KMS-11 (cell line): ENCODE measurements at regions not wholly inside any gene's neighbourhood (a gene's known extent, or its start where the extent isn't known, plus 50 kb on each side); places are given as distances from the start of the nearest gene placed in this dataset.

Experiments
- H2AFZ ChIP-seq: fragments of 200-600 bp; sonication (generic); 2 replicates; pipeline ENCODE4 v1.6.1; 2016; ENCODE audit warnings: antibody characterized with exemption, mixed run types, low read depth
- H3K27ac ChIP-seq: fragments of 200-600 bp; sonication (generic); 2 replicates; pipeline ENCODE4 v1.6.1; 2016; ENCODE audit warnings: mild to moderate bottlenecking, mixed run types
- H3K27me3 ChIP-seq: fragments of 200-600 bp; sonication (generic); 2 replicates; pipeline ENCODE4 v1.6.1; 2017; ENCODE audit warnings: mild to moderate bottlenecking, low read depth, mixed run types, moderate library complexity; ENCODE audit not compliant: insufficient read depth
- H3K36me3 ChIP-seq: fragments of 200-600 bp; sonication (generic); 2 replicates; pipeline ENCODE4 v1.6.1; 2017; ENCODE audit warnings: mild to moderate bottlenecking, mixed run types; ENCODE audit not compliant: insufficient read depth
- H3K4me1 ChIP-seq: fragments of 200-600 bp; sonication (generic); 2 replicates; pipeline ENCODE4 v1.6.1; 2016; ENCODE audit warnings: mild to moderate bottlenecking, low read depth, mixed run types; ENCODE audit not compliant: poor library complexity, severe bottlenecking
- H3K4me2 ChIP-seq: fragments of 200-600 bp; sonication (generic); 2 replicates; pipeline ENCODE4 v1.7.0; 2016; ENCODE audit warnings: mild to moderate bottlenecking, mixed run types
- H3K4me3 ChIP-seq: fragments of 200-600 bp; sonication (generic); IDR thresholded peaks from 2 replicates; pipeline ENCODE4 v1.6.1; 2017; ENCODE audit warnings: low read depth, low read length, mixed read lengths; ENCODE audit not compliant: insufficient read depth
- H3K79me2 ChIP-seq: fragments of 200-600 bp; sonication (generic); 2 replicates; pipeline ENCODE4 v1.6.1; 2016; ENCODE audit warnings: low read depth, mixed run types; ENCODE audit not compliant: insufficient read depth
- H3K9ac ChIP-seq: fragments of 200-600 bp; sonication (generic); 2 replicates; pipeline ENCODE4 v1.6.1; 2016; ENCODE audit warnings: mild to moderate bottlenecking, mixed run types
- H4K20me1 ChIP-seq: fragments of 200-600 bp; sonication (generic); 2 replicates; pipeline ENCODE4 v1.6.1; 2016; ENCODE audit warnings: mild to moderate bottlenecking, mixed run types; ENCODE audit not compliant: insufficient read depth
- TF ChIP-seq, protein P1 (sequence below): fragments of 200-600 bp; sonication (generic); conservative IDR thresholded peaks from 2 replicates; pipeline ENCODE4 v1.6.1; 2017; ENCODE audit warnings: low read depth, mild to moderate bottlenecking, antibody characterized with exemption, low read length, moderate library complexity, mixed read lengths

DNA sequence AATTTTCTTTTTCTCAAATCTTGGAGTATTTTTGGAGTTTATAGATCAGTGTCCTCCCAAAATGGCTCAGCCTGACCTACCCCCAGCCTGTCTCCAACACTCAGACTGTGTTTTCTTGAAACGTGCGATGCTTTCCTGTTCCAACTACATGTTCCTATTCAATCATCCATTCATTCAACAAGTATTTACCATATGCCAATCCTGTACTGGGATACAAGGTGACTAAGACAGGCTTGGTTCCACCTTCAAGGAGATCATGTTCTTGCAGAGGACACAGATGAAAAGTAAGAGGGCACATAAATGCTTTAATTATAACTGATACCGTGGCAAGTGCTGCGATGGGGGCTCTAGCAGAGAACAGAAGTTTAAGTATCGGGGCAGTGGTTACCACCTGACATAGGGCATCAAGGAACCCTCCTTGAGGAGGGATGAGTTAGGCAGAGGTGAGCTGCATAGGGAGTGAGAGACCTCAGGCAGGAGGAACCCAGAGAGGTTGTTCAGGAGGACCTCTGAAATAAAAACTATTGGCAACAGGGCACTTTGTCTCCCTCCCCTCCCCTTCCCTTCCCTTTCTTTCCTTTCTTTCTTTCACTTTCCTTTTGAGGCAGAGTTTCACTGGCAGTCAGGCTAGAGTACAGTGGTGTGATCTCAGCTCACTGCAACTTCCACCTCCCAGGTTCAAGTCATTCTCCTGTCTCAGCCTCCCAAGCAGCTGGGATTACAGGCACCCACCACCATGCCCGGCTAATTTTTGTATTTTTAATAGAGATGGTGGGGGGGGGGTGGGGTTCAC is 469.0 kb downstream of the EPHA4 start:
- no peak overlapping the region for H3K9ac ChIP-seq
- no peaks in the 10 kb centered on the region for H3K79me2 ChIP-seq
- H3K4me3 ChIP-seq, result no peak overlapping the region
- H3K4me2 ChIP-seq, result no peak overlapping the region
- no peaks in the 10 kb centered on the region for H3K27me3 ChIP-seq
- H4K20me1 ChIP-seq, result no peaks in the 10 kb centered on the region
- H3K36me3 ChIP-seq, result no peaks in the 10 kb centered on the region
- TF ChIP-seq, protein P1, sequence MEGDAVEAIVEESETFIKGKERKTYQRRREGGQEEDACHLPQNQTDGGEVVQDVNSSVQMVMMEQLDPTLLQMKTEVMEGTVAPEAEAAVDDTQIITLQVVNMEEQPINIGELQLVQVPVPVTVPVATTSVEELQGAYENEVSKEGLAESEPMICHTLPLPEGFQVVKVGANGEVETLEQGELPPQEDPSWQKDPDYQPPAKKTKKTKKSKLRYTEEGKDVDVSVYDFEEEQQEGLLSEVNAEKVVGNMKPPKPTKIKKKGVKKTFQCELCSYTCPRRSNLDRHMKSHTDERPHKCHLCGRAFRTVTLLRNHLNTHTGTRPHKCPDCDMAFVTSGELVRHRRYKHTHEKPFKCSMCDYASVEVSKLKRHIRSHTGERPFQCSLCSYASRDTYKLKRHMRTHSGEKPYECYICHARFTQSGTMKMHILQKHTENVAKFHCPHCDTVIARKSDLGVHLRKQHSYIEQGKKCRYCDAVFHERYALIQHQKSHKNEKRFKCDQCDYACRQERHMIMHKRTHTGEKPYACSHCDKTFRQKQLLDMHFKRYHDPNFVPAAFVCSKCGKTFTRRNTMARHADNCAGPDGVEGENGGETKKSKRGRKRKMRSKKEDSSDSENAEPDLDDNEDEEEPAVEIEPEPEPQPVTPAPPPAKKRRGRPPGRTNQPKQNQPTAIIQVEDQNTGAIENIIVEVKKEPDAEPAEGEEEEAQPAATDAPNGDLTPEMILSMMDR, result no peak
- no peak overlapping the region for H2AFZ ChIP-seq
- no peak overlapping the region for H3K27ac ChIP-seq
- peaks cover 3% of the 10 kb centered on the region for H3K4me1 ChIP-seq

DNA sequence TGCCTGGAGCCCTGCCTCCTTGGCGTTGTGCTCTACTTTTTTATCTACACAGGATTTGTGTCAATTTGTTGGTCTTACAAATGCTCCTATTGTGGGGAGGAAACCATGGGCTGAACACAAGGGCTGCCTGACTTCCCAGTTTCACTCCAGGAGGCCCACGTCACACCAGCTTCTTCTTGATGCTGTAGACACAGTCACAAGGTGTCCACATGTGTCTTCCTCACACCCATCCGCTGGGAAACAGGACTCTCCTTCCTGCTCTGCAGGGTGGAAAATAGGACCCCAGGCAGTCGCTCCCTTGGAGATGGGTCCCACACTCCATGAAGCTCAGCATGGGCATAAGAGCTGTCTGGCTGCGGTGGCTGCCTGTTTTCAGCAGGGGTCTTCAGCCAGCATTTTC is 468.2 kb downstream of the EPHA4 start:
- no peak overlapping the region for H3K27ac ChIP-seq
- H3K4me2 ChIP-seq, result no peak overlapping the region
- H3K36me3 ChIP-seq, result no peaks in the 10 kb centered on the region
- H3K9ac ChIP-seq, result no peak overlapping the region
- no peak overlapping the region for H3K4me3 ChIP-seq
- H3K27me3 ChIP-seq, result no peaks in the 10 kb centered on the region
- H3K4me1 ChIP-seq, result peaks cover 3% of the 10 kb centered on the region
- TF ChIP-seq, protein P1, result no peak
- no peaks in the 10 kb centered on the region for H4K20me1 ChIP-seq
- no peaks in the 10 kb centered on the region for H3K79me2 ChIP-seq
- no peak overlapping the region for H2AFZ ChIP-seq

DNA sequence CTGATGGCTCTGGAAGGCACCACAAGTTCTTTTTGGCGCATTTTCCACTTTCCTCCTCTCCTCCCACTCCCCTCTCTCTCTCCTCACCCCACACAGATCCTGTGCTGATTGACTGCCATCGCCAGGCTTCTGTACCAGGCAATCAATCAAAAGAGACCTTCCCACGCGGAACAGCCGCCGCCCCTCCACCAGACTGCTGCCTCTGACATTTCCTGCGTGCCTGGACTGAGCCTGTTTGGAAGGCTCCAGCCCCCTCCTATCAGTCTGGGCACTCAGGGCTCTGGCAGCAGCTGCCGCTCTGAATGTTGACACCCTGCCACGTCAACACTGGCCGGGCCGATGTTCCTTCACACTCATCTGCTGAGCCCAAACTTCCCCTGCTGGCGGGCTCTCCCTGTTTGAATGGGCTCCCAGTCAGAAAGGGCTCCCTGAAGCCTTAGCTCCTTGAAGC is 467.7 kb downstream of the EPHA4 start:
- no peak overlapping the region for H2AFZ ChIP-seq
- no peak overlapping the region for H3K4me3 ChIP-seq
- peaks cover 3% of the 10 kb centered on the region for H3K4me1 ChIP-seq
- H3K4me2 ChIP-seq, result no peak overlapping the region
- H3K27me3 ChIP-seq, result no peaks in the 10 kb centered on the region
- TF ChIP-seq, protein P1, result no peak
- no peak overlapping the region for H3K27ac ChIP-seq
- H3K36me3 ChIP-seq, result no peaks in the 10 kb centered on the region
- no peak overlapping the region for H3K9ac ChIP-seq
- no peaks in the 10 kb centered on the region for H4K20me1 ChIP-seq
- H3K79me2 ChIP-seq, result no peaks in the 10 kb centered on the region

DNA sequence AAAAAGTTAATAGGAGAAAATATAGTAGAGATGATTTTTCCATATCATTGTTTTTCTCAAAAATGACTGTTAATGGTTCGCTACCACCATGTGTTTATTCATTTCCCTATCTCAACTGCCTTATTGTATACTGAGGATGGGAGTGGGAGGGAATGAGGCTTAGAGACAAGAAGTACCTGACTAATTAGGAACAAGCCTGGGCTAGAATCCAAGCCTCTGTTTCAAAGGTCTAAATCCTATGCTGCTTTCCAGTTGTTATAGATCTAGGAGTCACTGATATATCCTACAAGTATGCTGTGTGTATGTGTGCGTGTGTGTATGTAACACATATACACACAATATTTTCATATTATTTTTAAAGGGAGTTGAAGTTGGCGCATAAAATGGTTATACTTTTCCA is 465.9 kb downstream of the EPHA4 start:
- TF ChIP-seq, protein P1, result no peak
- peaks cover 3% of the 10 kb centered on the region for H3K4me1 ChIP-seq
- no peak overlapping the region for H3K4me3 ChIP-seq

More for the DNA sequence above, 465.9 kb downstream of the EPHA4 start:
- H3K9ac ChIP-seq, result no peak overlapping the region
- H4K20me1 ChIP-seq, result no peaks in the 10 kb centered on the region
- no peaks in the 10 kb centered on the region for H3K36me3 ChIP-seq
- H3K27me3 ChIP-seq, result no peaks in the 10 kb centered on the region
- no peaks in the 10 kb centered on the region for H3K79me2 ChIP-seq
- H2AFZ ChIP-seq, result no peak overlapping the region
- no peak overlapping the region for H3K27ac ChIP-seq
- no peak overlapping the region for H3K4me2 ChIP-seq
